ENCODE measurements at regions not wholly inside any gene's neighbourhood (a gene's known extent, or its start where the extent isn't known, plus 50 kb on each side); places are given as distances from the start of the nearest gene placed in this dataset.

GRCh38 chr14:85123755-85124154 lies 406.2 kb upstream of the FLRT2 start:
- DNase-seq (ENCODE audit: low read depth), result no peak
- no peak overlapping the region for H3K4me3 ChIP-seq (replicated peaks; ENCODE audit: low read depth, low read length)
- TF ChIP-seq, protein P1, sequence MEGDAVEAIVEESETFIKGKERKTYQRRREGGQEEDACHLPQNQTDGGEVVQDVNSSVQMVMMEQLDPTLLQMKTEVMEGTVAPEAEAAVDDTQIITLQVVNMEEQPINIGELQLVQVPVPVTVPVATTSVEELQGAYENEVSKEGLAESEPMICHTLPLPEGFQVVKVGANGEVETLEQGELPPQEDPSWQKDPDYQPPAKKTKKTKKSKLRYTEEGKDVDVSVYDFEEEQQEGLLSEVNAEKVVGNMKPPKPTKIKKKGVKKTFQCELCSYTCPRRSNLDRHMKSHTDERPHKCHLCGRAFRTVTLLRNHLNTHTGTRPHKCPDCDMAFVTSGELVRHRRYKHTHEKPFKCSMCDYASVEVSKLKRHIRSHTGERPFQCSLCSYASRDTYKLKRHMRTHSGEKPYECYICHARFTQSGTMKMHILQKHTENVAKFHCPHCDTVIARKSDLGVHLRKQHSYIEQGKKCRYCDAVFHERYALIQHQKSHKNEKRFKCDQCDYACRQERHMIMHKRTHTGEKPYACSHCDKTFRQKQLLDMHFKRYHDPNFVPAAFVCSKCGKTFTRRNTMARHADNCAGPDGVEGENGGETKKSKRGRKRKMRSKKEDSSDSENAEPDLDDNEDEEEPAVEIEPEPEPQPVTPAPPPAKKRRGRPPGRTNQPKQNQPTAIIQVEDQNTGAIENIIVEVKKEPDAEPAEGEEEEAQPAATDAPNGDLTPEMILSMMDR (IDR thresholded peaks at IDR 0.05; ENCODE audit: low read length, missing control alignments), result no peak

- H3K4me3 ChIP-seq (replicated peaks; ENCODE audit: low read depth, low read length), result no peak overlapping the region
- no peak for DNase-seq (ENCODE audit: low read depth)
- TF ChIP-seq, protein P1 (IDR thresholded peaks at IDR 0.05; ENCODE audit: low read length, missing control alignments), result no peak
These were observed 405.2 kb upstream of the FLRT2 start for GRCh38 chr14:85124631-85125290.

DNA sequence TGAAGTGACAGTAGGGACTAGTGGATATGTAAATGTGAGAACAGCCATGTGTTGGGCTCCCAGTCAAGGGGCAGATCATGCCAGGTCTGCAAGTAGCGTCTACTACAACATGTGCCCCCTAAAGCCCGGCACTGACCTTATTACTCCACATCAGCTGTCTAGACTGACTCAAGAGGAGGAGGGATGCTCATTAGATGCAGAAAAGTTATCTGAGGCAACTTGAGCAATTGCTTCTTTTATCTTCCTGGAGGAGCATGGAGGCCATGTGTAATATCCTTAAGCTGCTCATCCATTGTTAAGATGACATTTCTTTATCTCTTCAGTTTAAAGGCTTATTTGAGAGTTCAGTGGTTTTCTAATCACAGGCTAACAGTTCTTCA lies 404.7 kb upstream of the FLRT2 start:
- TF ChIP-seq, protein P1 (IDR thresholded peaks at IDR 0.05; ENCODE audit: low read length, missing control alignments), result no peak
- H3K4me3 ChIP-seq (replicated peaks; ENCODE audit: low read depth, low read length), result no peak overlapping the region
- no peak for DNase-seq (ENCODE audit: low read depth)

- TF ChIP-seq, protein P1 (IDR thresholded peaks at IDR 0.05; ENCODE audit: low read length, missing control alignments), result no peak
- H3K4me3 ChIP-seq (replicated peaks; ENCODE audit: low read depth, low read length), result no peak overlapping the region
- DNase-seq (ENCODE audit: low read depth), result no peak
These were observed 400.0 kb upstream of the FLRT2 start for GRCh38 chr14:85129921-85130320.

- DNase-seq (ENCODE audit: low read depth), result no peak
- TF ChIP-seq, protein P1 (IDR thresholded peaks at IDR 0.05; ENCODE audit: low read length, missing control alignments), result no peak
- no peak overlapping the region for H3K4me3 ChIP-seq (replicated peaks; ENCODE audit: low read depth, low read length)
These were observed 398.6 kb upstream of the FLRT2 start for GRCh38 chr14:85131226-85131922.

- no peak overlapping the region for H3K4me3 ChIP-seq (replicated peaks; ENCODE audit: low read depth, low read length)
- TF ChIP-seq, protein P1 (IDR thresholded peaks at IDR 0.05; ENCODE audit: low read length, missing control alignments), result no peak
- DNase-seq (ENCODE audit: low read depth), result no peak
These were observed 387.0 kb upstream of the FLRT2 start for GRCh38 chr14:85142982-85143381.

DNA sequence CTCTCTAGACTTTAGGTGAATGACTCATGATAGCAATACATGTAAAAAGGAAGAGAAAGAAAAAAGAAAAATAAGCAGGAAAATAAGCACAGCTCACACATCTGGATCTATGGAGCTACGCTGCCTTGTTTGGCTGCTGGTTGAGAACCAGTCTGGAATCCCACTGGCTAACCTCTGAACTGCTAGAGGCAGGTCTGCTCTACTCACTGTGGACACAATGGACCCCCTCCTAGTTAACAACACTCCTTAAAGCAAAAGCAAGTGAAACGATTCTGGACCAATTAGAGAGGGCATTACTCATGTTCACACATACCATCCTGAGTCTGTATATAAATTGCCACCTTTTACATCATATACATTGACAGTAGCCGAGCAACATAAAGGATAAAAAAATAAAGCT lies 383.2 kb upstream of the FLRT2 start:
- TF ChIP-seq, protein P1 (IDR thresholded peaks at IDR 0.05; ENCODE audit: low read length, missing control alignments), result no peak
- DNase-seq (ENCODE audit: low read depth), result no peak
- no peak overlapping the region for H3K4me3 ChIP-seq (replicated peaks; ENCODE audit: low read depth, low read length)

All from fibroblast of pulmonary artery (primary cell).